Neural cell (in vitro differentiated cells): ENCODE measurements at regions not wholly inside any gene's neighbourhood (a gene's known extent, or its start where the extent isn't known, plus 50 kb on each side); places are given as distances from the start of the nearest gene placed in this dataset.

Source experiments
- H2AFZ ChIP-seq: fragments of 200-600, 300-800 bp; sonication (generic), shearing (Covaris generic); 2 replicates; pipeline ENCODE4 v1.6.0; 2014; ENCODE audit warnings: low read depth, mild to moderate bottlenecking, antibody characterized with exemption, low read length, moderate library complexity
- H3F3A ChIP-seq: fragments of 200-600 bp; shearing (Covaris generic); 2 replicates; pipeline ENCODE4 v1.6.1; 2016; ENCODE audit warnings: mild to moderate bottlenecking, moderate library complexity, mixed read lengths, antibody characterized with exemption, low read length; ENCODE audit not compliant: insufficient read depth, poor library complexity, severe bottlenecking
- H3K27ac ChIP-seq: fragments of 200-600, 300-800 bp; sonication (generic), shearing (Covaris generic); 2 replicates; pipeline ENCODE4 v1.5.1; 2014; ENCODE audit warnings: mild to moderate bottlenecking, low read length, moderate library complexity
- H3K27me3 ChIP-seq: fragments of 300-800, 200-600 bp; sonication (generic), shearing (Covaris generic); 2 replicates; pipeline ENCODE4 v1.6.0; 2014; ENCODE audit warnings: mild to moderate bottlenecking, low read depth, low read length, moderate library complexity; ENCODE audit not compliant: insufficient read depth
- H3K36me3 ChIP-seq: fragments of 300-800, 200-600 bp; sonication (generic), shearing (Covaris generic); 2 replicates; pipeline ENCODE4 v1.5.1; 2014; ENCODE audit warnings: mild to moderate bottlenecking, antibody characterized with exemption, low read length, moderate library complexity; ENCODE audit not compliant: insufficient read depth
- H3K4me2 ChIP-seq: fragments of 300-800, 200-600 bp; sonication (generic), shearing (Covaris generic); 2 replicates; pipeline ENCODE4 v1.6.0; 2014; ENCODE audit warnings: mild to moderate bottlenecking, low read length
- H3K4me3 ChIP-seq: fragments of 300-800, 200-600 bp; sonication (generic), shearing (Covaris generic); 2 replicates; pipeline ENCODE4 v1.5.1; 2014; ENCODE audit warnings: mild to moderate bottlenecking, low read length, moderate library complexity
- H3K79me2 ChIP-seq: fragments of 200-600 bp; shearing (Covaris generic); replicated peaks from 2 replicates; pipeline ENCODE4 v1.6.0; 2014; ENCODE audit warnings: mild to moderate bottlenecking, low read length, moderate library complexity; ENCODE audit not compliant: insufficient read depth
- H3K9ac ChIP-seq: fragments of 300-800, 200-600 bp; sonication (generic), shearing (Covaris generic); 2 replicates; pipeline ENCODE4 v1.6.1; 2016; ENCODE audit warnings: mild to moderate bottlenecking, low read length, mixed read lengths
- H3K9me2 ChIP-seq: fragments of 200-600 bp; shearing (Covaris generic); 2 replicates; pipeline ENCODE4 v1.6.1; 2016; ENCODE audit warnings: mild to moderate bottlenecking, low read length, mixed read lengths; ENCODE audit not compliant: insufficient read depth
- H3K9me3 ChIP-seq: fragments of 200-600, 300-800 bp; sonication (generic), shearing (Covaris generic); 2 replicates; pipeline ENCODE4 v1.6.1; 2016; ENCODE audit warnings: mild to moderate bottlenecking, mixed run types, low read length, moderate library complexity, mixed read lengths
- H4K20me1 ChIP-seq: fragments of 200-600 bp; shearing (Covaris generic); 2 replicates; pipeline ENCODE4 v1.6.1; 2016; ENCODE audit warnings: mild to moderate bottlenecking, mixed run types; ENCODE audit not compliant: insufficient read depth
- CTCF ChIP-seq: fragments of 450-650 bp; IDR thresholded peaks from 2 replicates; pipeline ENCODE4 v1.5.1; 2014; ENCODE audit warnings: antibody characterized with exemption, mild to moderate bottlenecking, moderate library complexity; ENCODE audit not compliant: poor library complexity, severe bottlenecking
- EP300 ChIP-seq: fragments of 450-650 bp; conservative IDR thresholded peaks from 2 replicates; pipeline ENCODE4 v1.6.1; 2014; ENCODE audit warnings: antibody characterized with exemption, mild to moderate bottlenecking, moderate library complexity; ENCODE audit not compliant: poor library complexity, severe bottlenecking
- EZH2 ChIP-seq: fragments of 200-600, 300-800 bp; shearing (Covaris generic), sonication (generic); IDR thresholded peaks from 2 replicates; pipeline ENCODE4 v1.6.1; 2014; ENCODE audit warnings: antibody characterized with exemption, low read length, borderline replicate concordance, mild to moderate bottlenecking; ENCODE audit not compliant: insufficient read depth, poor library complexity, severe bottlenecking
- MXI1 ChIP-seq: fragments of 450-650 bp; conservative IDR thresholded peaks from 2 replicates; pipeline ENCODE4 v1.6.1; 2014; ENCODE audit warnings: antibody characterized with exemption, mild to moderate bottlenecking; ENCODE audit not compliant: poor library complexity, severe bottlenecking
- POLR2AphosphoS5 ChIP-seq: IDR thresholded peaks from 2 replicates; pipeline ENCODE4 v1.6.1; 2012
- RAD21 ChIP-seq: fragments of 450-650 bp; conservative IDR thresholded peaks from 2 replicates; pipeline ENCODE4 v1.6.1; 2014; ENCODE audit warnings: antibody characterized with exemption, mild to moderate bottlenecking, moderate library complexity
- REST ChIP-seq: IDR thresholded peaks from 2 replicates; pipeline ENCODE4 v1.6.1; 2012; ENCODE audit warnings: borderline replicate concordance
- SMC3 ChIP-seq: fragments of 450-650 bp; conservative IDR thresholded peaks from 2 replicates; pipeline ENCODE4 v1.6.1; 2014; ENCODE audit warnings: antibody characterized with exemption, mild to moderate bottlenecking, moderate library complexity; ENCODE audit not compliant: poor library complexity
- TAF1 ChIP-seq: IDR thresholded peaks from 2 replicates; pipeline ENCODE4 v1.6.1; 2012; ENCODE audit warnings: low read depth

GRCh38 chr2:240254337-240255164 lies 114.1 kb upstream of the OTOS start:
- Histone ChIP-seq H3K4me3 (no peak overlapping the region), H4K20me1 (no peaks in the 10 kb centered on the region), H3K79me2 (no peaks in the 10 kb centered on the region), H3K4me2 (no peak overlapping the region), H3K36me3 (no peaks in the 10 kb centered on the region), H3K9me3 (no peaks in the 10 kb centered on the region), H3K27me3 (no peaks in the 10 kb centered on the region), H3K27ac (no peak overlapping the region), H2AFZ (no peak overlapping the region), H3F3A (no peaks in the 10 kb centered on the region), H3K9ac (no peak overlapping the region), H3K9me2 (no peaks in the 10 kb centered on the region)
- TF ChIP-seq CTCF (no peak), TAF1 (no peak), SMC3 (no peak), RAD21 (no peak), REST (no peak), EZH2 (no peak), EP300 (no peak), POLR2AphosphoS5 (no peak), MXI1 (no peak)

- H2AFZ ChIP-seq: no peak overlapping the region
- no peaks in the 10 kb centered on the region for H3K36me3 ChIP-seq
- H3K4me3 ChIP-seq: no peak overlapping the region
- no peaks in the 10 kb centered on the region for H4K20me1 ChIP-seq
- H3K79me2 ChIP-seq: no peaks in the 10 kb centered on the region
- no peaks in the 10 kb centered on the region for H3K9me2 ChIP-seq
- H3K9ac ChIP-seq: no peak overlapping the region
- no peaks in the 10 kb centered on the region for H3K27me3 ChIP-seq
- H3K4me2 ChIP-seq: no peak overlapping the region
- H3F3A ChIP-seq: no peaks in the 10 kb centered on the region
- H3K27ac ChIP-seq: no peak overlapping the region
- TF ChIP-seq SMC3 (no peak), CTCF (no peak), TAF1 (no peak), RAD21 (no peak), EZH2 (no peak), MXI1 (no peak), POLR2AphosphoS5 (no peak), REST (no peak), EP300 (no peak)
- H3K9me3 ChIP-seq: no peaks in the 10 kb centered on the region
Observed at GRCh38 chr2:240255165-240255491, 114.7 kb upstream of the OTOS start.
